Testis (tissue), 2 donors: ENCODE measurements at regions not wholly inside any gene's neighbourhood (a gene's known extent, or its start where the extent isn't known, plus 50 kb on each side); places are given as distances from the start of the nearest gene placed in this dataset.

ENCODE experiments used
- CTCF ChIP-seq, 3 experiments: fragments of 450-650 bp in 2 of 3; fragments of 200-600 bp in 1 of 3; sonication (generic) in 1 of 3; IDR thresholded peaks; one replicate each; pipeline ENCODE4 v1.5.1; 2016 to 2019; ENCODE audit warnings: antibody characterized with exemption in 3 of 3, mild to moderate bottlenecking in 2 of 3, moderate library complexity in 1 of 3
- POLR2A ChIP-seq: fragments of 450-650 bp; IDR thresholded peaks from one replicate; pipeline ENCODE4 v1.6.1; 2017; ENCODE audit warnings: antibody characterized with exemption, mild to moderate bottlenecking, moderate library complexity

- TF ChIP-seq POLR2A (no peak), CTCF (IDR thresholded peaks at IDR 0.05) (no peak)
Measured at GRCh38 chr13:87986639-87987250, 315.6 kb downstream of the SLITRK5 start.
